ENCODE measurements at regions not wholly inside any gene's neighbourhood (a gene's known extent, or its start where the extent isn't known, plus 50 kb on each side); places are given as distances from the start of the nearest gene placed in this dataset.

DNA sequence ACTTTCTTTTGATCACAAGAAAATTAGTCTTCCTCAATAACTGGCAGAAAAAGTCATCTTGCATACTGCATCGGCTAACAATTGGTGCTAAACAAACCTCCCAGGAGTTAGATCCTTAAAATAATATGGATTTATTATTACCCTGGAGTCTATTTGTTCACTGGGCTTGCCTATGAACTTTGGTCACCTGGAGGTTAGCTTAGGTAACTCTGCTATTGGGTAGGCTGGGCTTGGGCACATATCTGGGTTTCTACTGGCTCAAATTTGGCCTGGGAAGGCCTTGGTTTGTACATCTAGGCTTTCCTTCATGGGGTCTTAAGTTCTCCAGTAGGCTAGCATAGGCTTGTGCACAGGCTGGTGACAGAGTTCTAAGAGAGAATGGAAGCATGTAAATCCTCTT lies 279.9 kb downstream of the RASEF start:
- ChIA-PET POLR2A (no interaction called here), CTCF (no interaction called here)
- H3K9me3 ChIP-seq (ENCODE audit: control insufficient read depth, insufficient read depth, low read depth, low read length) = no peaks in the 10 kb centered on the region
- TF ChIP-seq HOXD13 (CRISPR knock-in tag; IDR thresholded peaks at IDR 0.05; ENCODE audit: borderline replicate concordance) = no peak
- TF ChIP-seq ZNF211 (tag by site-specific recombination; IDR thresholded peaks at IDR 0.05; ENCODE audit: low read depth) = no peak
- TF ChIP-seq ZNF266 (tag by site-specific recombination; IDR thresholded peaks at IDR 0.05; ENCODE audit: low read depth) = no peak
- no peak for TF ChIP-seq ZNF292 (tag by site-specific recombination; IDR thresholded peaks at IDR 0.05; ENCODE audit: borderline replicate concordance, low read depth)
- no peak for TF ChIP-seq PRDM4 (tag by site-specific recombination; IDR thresholded peaks at IDR 0.05)
- TF ChIP-seq ZNF664 (tag by site-specific recombination; IDR thresholded peaks at IDR 0.05) = no peak
- TF ChIP-seq ZNF302 (tag by site-specific recombination; IDR thresholded peaks at IDR 0.05; ENCODE audit: low read depth) = no peak
- no peak for TF ChIP-seq ZNF501 (tag by site-specific recombination; IDR thresholded peaks at IDR 0.05)
- no peak for TF ChIP-seq ZNF785 (tag by site-specific recombination; IDR thresholded peaks at IDR 0.05)
- TF ChIP-seq ZNF350 (tag by site-specific recombination; IDR thresholded peaks at IDR 0.05) = no peak
- H3K36me3 ChIP-seq (ENCODE audit: control insufficient read depth in 2 of 2, insufficient read depth in 1 of 2, low read length in 2 of 2) = no peaks in the 10 kb centered on the region
- H3K4me1 ChIP-seq (ENCODE audit: control insufficient read depth, insufficient read depth, low read length) = peaks cover 7% of the 10 kb centered on the region; the same call in 1 of the 2 replicates
- H3K27ac ChIP-seq (ENCODE audit: extremely low read depth, low read depth, low read length) = 0 out of 2 replicates have a peak overlapping the region, but pooled peaks have one; percentile 40
- H3K4me3 ChIP-seq (ENCODE audit: low read depth, low read length) = no peak overlapping the region

DNA sequence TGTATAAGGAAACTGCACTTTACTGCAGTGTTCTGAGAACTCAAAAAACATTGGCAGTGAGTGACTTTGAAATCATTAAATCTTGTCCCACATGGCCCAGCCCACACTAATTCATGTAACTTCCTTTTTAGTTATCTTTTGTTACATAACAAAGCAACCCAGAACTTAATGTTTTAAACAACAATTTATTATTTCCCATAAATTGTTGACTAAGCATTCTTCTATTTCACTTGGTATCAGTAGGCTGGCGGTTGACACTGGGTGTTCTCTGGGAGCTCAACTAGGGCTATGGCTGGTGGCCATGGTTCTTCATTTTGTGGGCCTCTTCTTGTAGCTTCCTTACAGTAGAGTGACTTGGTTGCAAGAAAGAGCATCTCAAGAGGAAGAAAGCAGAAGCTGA lies 278.4 kb downstream of the RASEF start:
- ChIA-PET POLR2A (no interaction called here), CTCF (no interaction called here)
- Histone ChIP-seq H3K4me1 (ENCODE audit: control insufficient read depth, insufficient read depth, low read length) (peaks cover 7% of the 10 kb centered on the region; the same call in 1 of the 2 replicates), H3K9me3 (ENCODE audit: control insufficient read depth, insufficient read depth, low read depth, low read length) (no peaks in the 10 kb centered on the region), H3K4me3 (ENCODE audit: low read depth, low read length) (no peak overlapping the region), H3K36me3 (ENCODE audit: control insufficient read depth in 2 of 2, insufficient read depth in 1 of 2, low read length in 2 of 2) (no peaks in the 10 kb centered on the region), H3K27ac (ENCODE audit: extremely low read depth, low read depth, low read length) (no peak overlapping the region)
- TF ChIP-seq ZNF274 (IDR thresholded peaks at IDR 0.05; ENCODE audit: low read length) = no peak
- no peak for TF ChIP-seq ZNF274 (tag by site-specific recombination; IDR thresholded peaks at IDR 0.05; ENCODE audit: borderline replicate concordance)
- no peak for TF ChIP-seq ZSCAN23 (tag by site-specific recombination; IDR thresholded peaks at IDR 0.05)
- no peak for TF ChIP-seq ZNF664 (tag by site-specific recombination; IDR thresholded peaks at IDR 0.05)
- TF ChIP-seq ZNF600 (tag by site-specific recombination; IDR thresholded peaks at IDR 0.05) = no peak
- no peak for TF ChIP-seq ZNF707 (tag by site-specific recombination; IDR thresholded peaks at IDR 0.05)
- TF ChIP-seq ZSCAN30 (tag by site-specific recombination; IDR thresholded peaks at IDR 0.05) = no peak
- no peak for TF ChIP-seq KLF7 (tag by site-specific recombination; IDR thresholded peaks at IDR 0.05; ENCODE audit: borderline replicate concordance)
- TF ChIP-seq, protein P1, sequence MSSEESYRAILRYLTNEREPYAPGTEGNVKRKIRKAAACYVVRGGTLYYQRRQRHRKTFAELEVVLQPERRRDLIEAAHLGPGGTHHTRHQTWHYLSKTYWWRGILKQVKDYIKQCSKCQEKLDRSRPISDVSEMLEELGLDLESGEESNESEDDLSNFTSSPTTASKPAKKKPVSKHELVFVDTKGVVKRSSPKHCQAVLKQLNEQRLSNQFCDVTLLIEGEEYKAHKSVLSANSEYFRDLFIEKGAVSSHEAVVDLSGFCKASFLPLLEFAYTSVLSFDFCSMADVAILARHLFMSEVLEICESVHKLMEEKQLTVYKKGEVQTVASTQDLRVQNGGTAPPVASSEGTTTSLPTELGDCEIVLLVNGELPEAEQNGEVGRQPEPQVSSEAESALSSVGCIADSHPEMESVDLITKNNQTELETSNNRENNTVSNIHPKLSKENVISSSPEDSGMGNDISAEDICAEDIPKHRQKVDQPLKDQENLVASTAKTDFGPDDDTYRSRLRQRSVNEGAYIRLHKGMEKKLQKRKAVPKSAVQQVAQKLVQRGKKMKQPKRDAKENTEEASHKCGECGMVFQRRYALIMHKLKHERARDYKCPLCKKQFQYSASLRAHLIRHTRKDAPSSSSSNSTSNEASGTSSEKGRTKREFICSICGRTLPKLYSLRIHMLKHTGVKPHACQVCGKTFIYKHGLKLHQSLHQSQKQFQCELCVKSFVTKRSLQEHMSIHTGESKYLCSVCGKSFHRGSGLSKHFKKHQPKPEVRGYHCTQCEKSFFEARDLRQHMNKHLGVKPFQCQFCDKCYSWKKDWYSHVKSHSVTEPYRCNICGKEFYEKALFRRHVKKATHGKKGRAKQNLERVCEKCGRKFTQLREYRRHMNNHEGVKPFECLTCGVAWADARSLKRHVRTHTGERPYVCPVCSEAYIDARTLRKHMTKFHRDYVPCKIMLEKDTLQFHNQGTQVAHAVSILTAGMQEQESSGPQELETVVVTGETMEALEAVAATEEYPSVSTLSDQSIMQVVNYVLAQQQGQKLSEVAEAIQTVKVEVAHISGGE (tag by site-specific recombination; conservative IDR thresholded peaks at IDR 0.05; ENCODE audit: low read depth) = no peak
- no peak for TF ChIP-seq ZNF146 (tag by site-specific recombination; IDR thresholded peaks at IDR 0.05)
- TF ChIP-seq, protein P2, sequence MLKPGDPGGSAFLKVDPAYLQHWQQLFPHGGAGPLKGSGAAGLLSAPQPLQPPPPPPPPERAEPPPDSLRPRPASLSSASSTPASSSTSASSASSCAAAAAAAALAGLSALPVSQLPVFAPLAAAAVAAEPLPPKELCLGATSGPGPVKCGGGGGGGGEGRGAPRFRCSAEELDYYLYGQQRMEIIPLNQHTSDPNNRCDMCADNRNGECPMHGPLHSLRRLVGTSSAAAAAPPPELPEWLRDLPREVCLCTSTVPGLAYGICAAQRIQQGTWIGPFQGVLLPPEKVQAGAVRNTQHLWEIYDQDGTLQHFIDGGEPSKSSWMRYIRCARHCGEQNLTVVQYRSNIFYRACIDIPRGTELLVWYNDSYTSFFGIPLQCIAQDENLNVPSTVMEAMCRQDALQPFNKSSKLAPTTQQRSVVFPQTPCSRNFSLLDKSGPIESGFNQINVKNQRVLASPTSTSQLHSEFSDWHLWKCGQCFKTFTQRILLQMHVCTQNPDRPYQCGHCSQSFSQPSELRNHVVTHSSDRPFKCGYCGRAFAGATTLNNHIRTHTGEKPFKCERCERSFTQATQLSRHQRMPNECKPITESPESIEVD (tag by site-specific recombination; IDR thresholded peaks at IDR 0.05) = no peak
- TF ChIP-seq HOXC10 (CRISPR knock-in tag; IDR thresholded peaks at IDR 0.05) = no peak
- no peak for TF ChIP-seq KLF9 (tag by site-specific recombination; IDR thresholded peaks at IDR 0.05; ENCODE audit: low read depth)
- TF ChIP-seq ZNF239 (tag by site-specific recombination; IDR thresholded peaks at IDR 0.05) = no peak
- no peak for TF ChIP-seq ZNF121 (tag by site-specific recombination; IDR thresholded peaks at IDR 0.05)
- TF ChIP-seq AEBP2 (tag by site-specific recombination; IDR thresholded peaks at IDR 0.05; ENCODE audit: borderline replicate concordance) = no peak
